ENCODE measurements at regions not wholly inside any gene's neighbourhood (a gene's known extent, or its start where the extent isn't known, plus 50 kb on each side); places are given as distances from the start of the nearest gene placed in this dataset.

GRCh38 chr3:10764259-10765051 lies 51.6 kb upstream of the SLC6A11 start:
- Histone ChIP-seq H4K91ac (ENCODE audit: low read depth, low read length, poor library complexity) (no peak overlapping the region), H2BK12ac (ENCODE audit: low read length) (peak overlapping the region; percentile 23), H2BK120ac (ENCODE audit: low read depth, low read length) (no peak overlapping the region), H3K23ac (ENCODE audit: low read depth, low read length, poor library complexity) (no peak overlapping the region), H3K79me1 (ENCODE audit: low read depth, low read length) (no peaks in the 10 kb centered on the region), H3K27ac (replicated peaks; ENCODE audit: low read length) (no peak overlapping the region), H3K14ac (ENCODE audit: low read length) (no peak overlapping the region), H3K27me3 (ENCODE audit: control insufficient read depth in 3 of 3, insufficient read depth in 3 of 3, low read depth in 1 of 3, low read length in 3 of 3) (no peaks in the 10 kb centered on the region), H2AFZ (ENCODE audit: low read length) (peak overlapping the region; percentile 92), H3K18ac (ENCODE audit: low read length) (peak overlapping the region; percentile 50), H3K4me3 (ENCODE audit: low read length in 2 of 2) (no peak overlapping the region), H4K8ac (ENCODE audit: low read depth, low read length) (no peak overlapping the region), H3K4ac (ENCODE audit: low read length) (no peak overlapping the region), H3K9me3 (replicated peaks in 1 of 2; ENCODE audit: control insufficient read depth in 2 of 2, insufficient read depth in 1 of 2, low read depth in 1 of 2, low read length in 2 of 2) (no peaks in the 10 kb centered on the region), H3K9ac (ENCODE audit: low read depth, low read length, poor library complexity) (peak overlapping the region; percentile 35), H3K4me2 (ENCODE audit: insufficient read depth, low read length, poor library complexity, severe bottlenecking) (peak overlapping the region; percentile 40), H3K4me1 (ENCODE audit: control insufficient read depth in 2 of 2, insufficient read depth in 1 of 2, low read depth in 1 of 2, low read length in 2 of 2) (peaks cover 3 to 13% of the 10 kb centered on the region in 2 donors), H2BK15ac (ENCODE audit: low read length) (peak overlapping the region; percentile 41), H3K36me3 (replicated peaks in 1 of 2; ENCODE audit: control insufficient read depth in 2 of 2, insufficient read depth in 2 of 2, low read length in 2 of 2) (no peaks in the 10 kb centered on the region), H2AK5ac (ENCODE audit: low read depth, low read length) (peak overlapping the region; percentile 21), H2BK5ac (ENCODE audit: low read length) (no peak overlapping the region)
- WGBS, 2 donors (ENCODE audit: extremely low coverage in 2 of 2, insufficient read length in 2 of 2, insufficient replicate concordance in 1 of 2): no CpG with 5 or more reads among the region's 32 CpGs
- peak; percentile 30 for DNase-seq (ENCODE audit: low spot score)

- H2AFZ ChIP-seq (ENCODE audit: low read length): no peak overlapping the region
- no peak overlapping the region for H4K91ac ChIP-seq (ENCODE audit: low read depth, low read length, poor library complexity)
- no peaks in the 10 kb centered on the region for H3K36me3 ChIP-seq (replicated peaks in 1 of 2; ENCODE audit: control insufficient read depth in 2 of 2, insufficient read depth in 2 of 2, low read length in 2 of 2)
- no peaks in the 10 kb centered on the region for H3K79me1 ChIP-seq (ENCODE audit: low read depth, low read length)
- H3K9ac ChIP-seq (ENCODE audit: low read depth, low read length, poor library complexity): no peak overlapping the region
- H4K8ac ChIP-seq (ENCODE audit: low read depth, low read length): no peak overlapping the region
- no peak overlapping the region for H3K27ac ChIP-seq (replicated peaks; ENCODE audit: low read length)
- no peaks in the 10 kb centered on the region for H3K9me3 ChIP-seq (replicated peaks in 1 of 2; ENCODE audit: control insufficient read depth in 2 of 2, insufficient read depth in 1 of 2, low read depth in 1 of 2, low read length in 2 of 2)
- no peaks in the 10 kb centered on the region for H3K27me3 ChIP-seq (ENCODE audit: control insufficient read depth in 3 of 3, insufficient read depth in 3 of 3, low read depth in 1 of 3, low read length in 3 of 3)
- DNase-seq (ENCODE audit: low spot score): no peak
- WGBS, 2 donors (ENCODE audit: extremely low coverage in 2 of 2, insufficient read length in 2 of 2, insufficient replicate concordance in 1 of 2): no CpG with 5 or more reads among the region's 4 CpGs
- H2BK120ac ChIP-seq (ENCODE audit: low read depth, low read length): no peak overlapping the region
- no peak overlapping the region for H3K23ac ChIP-seq (ENCODE audit: low read depth, low read length, poor library complexity)
- H3K4me3 ChIP-seq (ENCODE audit: low read length in 2 of 2): no peak overlapping the region
- no peak overlapping the region for H3K4ac ChIP-seq (ENCODE audit: low read length)
- H3K4me1 ChIP-seq (ENCODE audit: control insufficient read depth in 2 of 2, insufficient read depth in 1 of 2, low read depth in 1 of 2, low read length in 2 of 2): peaks cover 3 to 13% of the 10 kb centered on the region in 2 donors
- no peak overlapping the region for H3K18ac ChIP-seq (ENCODE audit: low read length)
- H2BK5ac ChIP-seq (ENCODE audit: low read length): no peak overlapping the region
- no peak overlapping the region for H2BK12ac ChIP-seq (ENCODE audit: low read length)
- no peak overlapping the region for H2BK15ac ChIP-seq (ENCODE audit: low read length)
- H2AK5ac ChIP-seq (ENCODE audit: low read depth, low read length): no peak overlapping the region
- no peak overlapping the region for H3K14ac ChIP-seq (ENCODE audit: low read length)
- no peak overlapping the region for H3K4me2 ChIP-seq (ENCODE audit: insufficient read depth, low read length, poor library complexity, severe bottlenecking)
These were observed 49.9 kb upstream of the SLC6A11 start for GRCh38 chr3:10766049-10766705.
